PC-9 (cell line): ENCODE measurements at regions not wholly inside any gene's neighbourhood (a gene's known extent, or its start where the extent isn't known, plus 50 kb on each side); places are given as distances from the start of the nearest gene placed in this dataset.

Experiments
- BruUV-seq: library from RNA; stranded (reverse); fragments of 400-500 nt; replicated peaks from 2 replicates; lab custom pipeline; 2021; lab: Mats Ljungman, UMichigan
- CTCF ChIA-PET: fragments of 300-600 bp; sonication (Branson Sonifier 250); formaldehyde crosslinking; loops from one replicate; lab custom pipeline; 2022; ENCODE audit warnings: antibody characterized with exemption; lab: Charles Lee
- POLR2A ChIA-PET: fragments of 300-600 bp; sonication (Branson Sonifier 250); formaldehyde crosslinking; loops from one replicate; lab custom pipeline; 2022; ENCODE audit warnings: antibody characterized with exemption; ENCODE audit not compliant: unreplicated experiment; lab: Charles Lee
- DNase-seq, 2 experiments: peaks; one replicate each; pipeline versions ENCODE4 v3.0.0 to v3.0.0-alpha.2; 2015 to 2022; ENCODE audit warnings: mixed read lengths in 1 of 2
- H2AFZ ChIP-seq: fragments of 200-600 bp; sonication (generic); 2 replicates; pipeline ENCODE4 v1.8.1; 2017; ENCODE audit warnings: antibody characterized with exemption
- H3F3A ChIP-seq: fragments of 200-600 bp; sonication (generic); 2 replicates; pipeline ENCODE4 v1.8.1; 2017; ENCODE audit warnings: antibody characterized with exemption, mild to moderate bottlenecking, low read depth; ENCODE audit not compliant: insufficient read depth
- H3K27ac ChIP-seq: fragments of 200-600 bp; sonication (generic); 2 replicates; pipeline ENCODE4 v1.6.1; 2016; ENCODE audit warnings: mixed run types
- H3K27me3 ChIP-seq: fragments of 200-600 bp; sonication (generic); 2 replicates; pipeline ENCODE4 v1.6.1; 2016; ENCODE audit warnings: low read depth, mixed run types; ENCODE audit not compliant: insufficient read depth
- H3K36me3 ChIP-seq: fragments of 200-600 bp; sonication (generic); 2 replicates; pipeline ENCODE4 v1.6.1; 2016; ENCODE audit warnings: low read depth, mixed run types
- H3K4me1 ChIP-seq: fragments of 200-600 bp; sonication (generic); replicated peaks from 2 replicates; pipeline ENCODE4 v1.6.1; 2016; ENCODE audit warnings: mixed run types; ENCODE audit not compliant: insufficient read depth
- H3K4me2 ChIP-seq: fragments of 200-600 bp; sonication (generic); 2 replicates; pipeline ENCODE4 v1.6.1; 2017; ENCODE audit warnings: mixed run types
- H3K4me3 ChIP-seq: fragments of 200-600 bp; sonication (generic); 2 replicates; pipeline ENCODE4 v1.6.1; 2016; ENCODE audit warnings: mixed run types
- H3K79me2 ChIP-seq: fragments of 200-600 bp; sonication (generic); 2 replicates; pipeline ENCODE4 v1.6.1; 2017; ENCODE audit warnings: low read depth, mixed run types
- H3K9me2 ChIP-seq: fragments of 200-600 bp; sonication (generic); 2 replicates; pipeline ENCODE4 v1.8.1; 2017; ENCODE audit warnings: mild to moderate bottlenecking; ENCODE audit not compliant: insufficient read depth
- H3K9me3 ChIP-seq: fragments of 200-600 bp; sonication (generic); 2 replicates; pipeline ENCODE4 v1.8.1; 2016; ENCODE audit warnings: low read depth; ENCODE audit not compliant: insufficient read depth
- H4K20me1 ChIP-seq: fragments of 200-600 bp; sonication (generic); 2 replicates; pipeline ENCODE4 v1.8.1; 2017; ENCODE audit not compliant: insufficient read depth
- EZH2 ChIP-seq: fragments of 200-600 bp; sonication (generic); IDR thresholded peaks from 2 replicates; pipeline ENCODE4 v1.8.0; 2017; ENCODE audit warnings: antibody characterized with exemption, low read depth
- intact Hi-C: fragments of 100-400 bp; cut with micrococcal nuclease; formaldehyde crosslinking; loops from one replicate; pipeline ENCODE4 v1.10.0; 2022; ENCODE audit not compliant: unreplicated experiment
- TF ChIP-seq, protein P1 (sequence below): fragments of 200-600 bp; sonication (generic); conservative IDR thresholded peaks from 2 replicates; pipeline ENCODE4 v1.6.1; 2017; ENCODE audit warnings: mixed run types, antibody characterized with exemption, mild to moderate bottlenecking, moderate library complexity

DNA sequence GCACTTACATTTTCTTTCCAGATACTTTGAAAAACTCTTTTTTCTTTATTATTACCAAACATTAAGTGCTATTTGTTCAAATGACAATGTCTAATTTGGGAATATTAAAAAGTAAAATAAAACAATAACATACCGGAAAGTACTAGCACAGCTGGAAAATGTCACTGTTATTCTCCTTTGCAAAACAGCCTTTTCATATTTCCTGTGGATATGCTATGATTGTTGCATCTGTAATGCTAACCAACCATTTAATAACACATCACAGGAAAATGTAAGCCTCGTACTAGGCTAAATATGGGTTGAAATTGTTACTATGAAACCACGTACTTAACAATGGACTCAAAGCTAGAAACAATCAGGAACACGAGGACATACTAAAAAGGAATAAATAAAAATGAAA, 298.1 kb downstream of the CBLN2 start:
- no peaks in the 10 kb centered on the region for H3K9me2 ChIP-seq
- H3F3A ChIP-seq, result no peaks in the 10 kb centered on the region
- H3K4me2 ChIP-seq, result no peak overlapping the region
- no peaks in the 10 kb centered on the region for H3K9me3 ChIP-seq
- no peaks in the 10 kb centered on the region for H3K27me3 ChIP-seq
- H2AFZ ChIP-seq, result no peak overlapping the region
- no peak for DNase-seq
- TF ChIP-seq EZH2, result no peak
- TF ChIP-seq, protein P1, sequence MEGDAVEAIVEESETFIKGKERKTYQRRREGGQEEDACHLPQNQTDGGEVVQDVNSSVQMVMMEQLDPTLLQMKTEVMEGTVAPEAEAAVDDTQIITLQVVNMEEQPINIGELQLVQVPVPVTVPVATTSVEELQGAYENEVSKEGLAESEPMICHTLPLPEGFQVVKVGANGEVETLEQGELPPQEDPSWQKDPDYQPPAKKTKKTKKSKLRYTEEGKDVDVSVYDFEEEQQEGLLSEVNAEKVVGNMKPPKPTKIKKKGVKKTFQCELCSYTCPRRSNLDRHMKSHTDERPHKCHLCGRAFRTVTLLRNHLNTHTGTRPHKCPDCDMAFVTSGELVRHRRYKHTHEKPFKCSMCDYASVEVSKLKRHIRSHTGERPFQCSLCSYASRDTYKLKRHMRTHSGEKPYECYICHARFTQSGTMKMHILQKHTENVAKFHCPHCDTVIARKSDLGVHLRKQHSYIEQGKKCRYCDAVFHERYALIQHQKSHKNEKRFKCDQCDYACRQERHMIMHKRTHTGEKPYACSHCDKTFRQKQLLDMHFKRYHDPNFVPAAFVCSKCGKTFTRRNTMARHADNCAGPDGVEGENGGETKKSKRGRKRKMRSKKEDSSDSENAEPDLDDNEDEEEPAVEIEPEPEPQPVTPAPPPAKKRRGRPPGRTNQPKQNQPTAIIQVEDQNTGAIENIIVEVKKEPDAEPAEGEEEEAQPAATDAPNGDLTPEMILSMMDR, result no peak
- no peaks in the 10 kb centered on the region for H3K79me2 ChIP-seq
- no peaks in the 10 kb centered on the region for H3K4me1 ChIP-seq
- CTCF ChIA-PET, result no interaction called here
- H3K27ac ChIP-seq, result no peak overlapping the region
- no peak overlapping the region for H3K4me3 ChIP-seq
- no peaks in the 10 kb centered on the region for H4K20me1 ChIP-seq
- no TSS peak for BruUV-seq
- H3K36me3 ChIP-seq, result no peaks in the 10 kb centered on the region
- intact Hi-C loops, result no loop called here
- POLR2A ChIA-PET, result no interaction called here

DNA sequence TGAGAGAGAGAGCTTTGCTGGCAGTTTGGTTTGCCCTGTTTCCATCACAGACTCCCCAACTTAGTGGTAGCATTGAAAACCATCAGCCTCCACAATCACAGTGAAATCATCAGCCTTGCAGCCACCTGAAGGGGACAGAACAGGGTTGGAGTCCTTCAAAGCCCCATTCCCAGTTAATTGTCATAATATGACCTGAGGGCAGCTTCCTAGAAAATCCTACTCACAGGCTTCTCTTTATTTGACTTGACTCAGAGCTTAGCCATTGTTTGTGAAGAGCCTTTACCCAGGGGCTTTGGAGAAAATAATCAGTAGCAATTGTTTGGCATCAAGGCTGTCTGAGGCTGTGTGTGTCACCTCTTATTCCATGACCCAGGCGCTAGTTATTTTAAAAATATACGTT, 308.7 kb downstream of the CBLN2 start:
- CTCF ChIA-PET, result no interaction called here
- POLR2A ChIA-PET, result no interaction called here
- no peaks in the 10 kb centered on the region for H3K36me3 ChIP-seq
- no peak overlapping the region for H3K4me2 ChIP-seq
- no peaks in the 10 kb centered on the region for H3K9me3 ChIP-seq
- intact Hi-C loops, result no loop called here
- TF ChIP-seq EZH2, result no peak
- TF ChIP-seq, protein P1, result no peak
- no peak overlapping the region for H3K27ac ChIP-seq
- no TSS peak for BruUV-seq
- no peaks in the 10 kb centered on the region for H3K4me1 ChIP-seq
- H3K9me2 ChIP-seq, result no peaks in the 10 kb centered on the region
- no peaks in the 10 kb centered on the region for H4K20me1 ChIP-seq
- no peak overlapping the region for H2AFZ ChIP-seq
- H3K79me2 ChIP-seq, result no peaks in the 10 kb centered on the region
- DNase-seq, result no peak
- H3F3A ChIP-seq, result no peaks in the 10 kb centered on the region
- no peak overlapping the region for H3K4me3 ChIP-seq
- H3K27me3 ChIP-seq, result no peaks in the 10 kb centered on the region

DNA sequence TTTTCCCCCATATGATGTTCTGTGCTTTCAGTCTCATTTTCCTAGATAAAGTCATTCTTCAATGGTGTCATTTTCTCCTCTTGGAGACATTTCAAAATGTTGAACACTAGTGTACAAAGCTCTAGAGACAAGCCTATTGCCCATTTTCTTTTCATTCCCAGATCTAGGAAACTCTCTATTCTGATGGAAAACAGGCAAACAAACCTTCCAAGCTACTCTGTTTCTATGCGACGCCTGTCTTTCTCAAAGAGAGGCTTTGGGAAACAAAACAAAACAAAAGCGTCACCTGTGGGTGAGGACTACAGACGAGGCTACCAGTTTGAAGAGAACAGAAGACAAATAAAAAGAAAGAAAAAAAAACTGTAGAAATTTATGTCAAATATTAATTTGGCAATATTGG, 311.0 kb downstream of the CBLN2 start:
- H3K27me3 ChIP-seq, result no peaks in the 10 kb centered on the region
- no peaks in the 10 kb centered on the region for H3K4me1 ChIP-seq
- BruUV-seq, result no TSS peak
- POLR2A ChIA-PET, result no interaction called here
- no peaks in the 10 kb centered on the region for H3F3A ChIP-seq
- no peak overlapping the region for H3K4me3 ChIP-seq
- DNase-seq, result no peak
- no peak overlapping the region for H2AFZ ChIP-seq
- intact Hi-C loops, result no loop called here
- no peaks in the 10 kb centered on the region for H3K9me2 ChIP-seq
- H3K9me3 ChIP-seq, result no peaks in the 10 kb centered on the region
- H3K36me3 ChIP-seq, result no peaks in the 10 kb centered on the region
- no peak overlapping the region for H3K4me2 ChIP-seq
- TF ChIP-seq, protein P1, result no peak
- TF ChIP-seq EZH2, result no peak
- H3K79me2 ChIP-seq, result no peaks in the 10 kb centered on the region
- no peaks in the 10 kb centered on the region for H4K20me1 ChIP-seq
- H3K27ac ChIP-seq, result no peak overlapping the region
- CTCF ChIA-PET, result no interaction called here
